A549 (cell line): ENCODE measurements at regions not wholly inside any gene's neighbourhood (a gene's known extent, or its start where the extent isn't known, plus 50 kb on each side); places are given as distances from the start of the nearest gene placed in this dataset.
A peak's percentile ranks its signal among the peaks of the same experiment; 100 is the strongest.

Source experiments
- ATAC-seq, 2 experiments: fragments of 200-7000 bp in 1 of 2; fragments of >200 bp in 1 of 2; cut with Nextera tagmentation in 1 of 2; cut with Tn5 transposase in 1 of 2; 3 replicates each; pipeline versions ENCODE4 v1.8.0 to v1.9.1; 2018 to 2020; ENCODE audit warnings: mild to moderate bottlenecking in 1 of 2, moderate library complexity in 1 of 2
- CTCF ChIA-PET: fragments of 300-600 bp; sonication (Branson Sonifier 250); formaldehyde crosslinking; extraction: SDS; loops from one replicate; lab custom pipeline; 2021; ENCODE audit warnings: antibody characterized with exemption, inconsistent platforms; lab: Yijun Ruan, JAX
- POLR2A ChIA-PET: fragments of 350-600 bp; formaldehyde crosslinking; extraction: SDS; loops from one replicate; lab custom pipeline; 2021; ENCODE audit warnings: antibody characterized with exemption, inconsistent platforms; lab: Yijun Ruan, JAX
- DNase-seq, 2 experiments: peaks; one replicate each; pipeline versions ENCODE4 v3.0.0 to v3.0.0-alpha.2; 2011 to 2016; ENCODE audit warnings: low read depth in 1 of 2, low spot score in 1 of 2
- FAIRE-seq: peaks from 2 replicates; lab custom pipeline; 2011; peaks lifted over from hg19 to GRCh38; lab: Jason Lieb, UNC
- H3K27ac ChIP-seq, 2 experiments: fragments of >200 bp; sonication (Bioruptor Twin); formaldehyde crosslinking; 3 replicates each; pipeline ENCODE4 v1.5.1; 2016 to 2017
- H3K4me1 ChIP-seq: fragments of >200 bp; sonication (Bioruptor Twin); formaldehyde crosslinking; 3 replicates; pipeline ENCODE4 v1.6.1; 2016
- H3K4me2 ChIP-seq: fragments of >200 bp; sonication (Bioruptor Twin); formaldehyde crosslinking; 3 replicates; pipeline ENCODE4 v1.6.1; 2016
- H3K4me3 ChIP-seq: fragments of >200 bp; sonication (Bioruptor Twin); formaldehyde crosslinking; 3 replicates; pipeline ENCODE4 v1.5.1; 2016
- H3K9me3 ChIP-seq: fragments of >200 bp; sonication (Bioruptor Twin); formaldehyde crosslinking; 3 replicates; pipeline ENCODE4 v1.6.1; 2016
- CEBPB ChIP-seq, 2 experiments: fragments of >200 bp in 1 of 2; sonication (Bioruptor Twin) in 1 of 2; formaldehyde crosslinking in 1 of 2; IDR thresholded peaks; 2 replicates each; pipeline ENCODE4 v1.6.1; 2012 to 2016
- CHD2 ChIP-seq: fragments of 150-350 bp; IDR thresholded peaks from 2 replicates; pipeline ENCODE4 v1.6.1; 2014; ENCODE audit warnings: low read length; ENCODE audit not compliant: partially characterized antibody
- CHD4 ChIP-seq: fragments of 200-600 bp; sonication (generic); IDR thresholded peaks from 2 replicates; pipeline ENCODE4 v1.6.1; 2016; ENCODE audit warnings: antibody characterized with exemption, mild to moderate bottlenecking, borderline replicate concordance
- E2F6 ChIP-seq: IDR thresholded peaks from 2 replicates; pipeline ENCODE4 v1.6.1; 2012; ENCODE audit warnings: low read depth, borderline replicate concordance
- ESRRA ChIP-seq: fragments of 150-350 bp; IDR thresholded peaks from 2 replicates; pipeline ENCODE4 v1.6.1; 2014; ENCODE audit warnings: mild to moderate bottlenecking, low read length, borderline replicate concordance
- FOSL2 ChIP-seq, 2 experiments: fragments of 450-650 bp in 1 of 2; fragments of >200 bp in 1 of 2; sonication (Bioruptor Twin) in 1 of 2; formaldehyde crosslinking; IDR thresholded peaks; 2 replicates each; pipeline versions ENCODE4 v1.5.0 to v1.6.1; 2016 to 2020; ENCODE audit warnings: mild to moderate bottlenecking in 1 of 2, moderate library complexity in 1 of 2
- HOXB13 ChIP-seq: fragments of 250-450 bp; sonication (Bioruptor Pico); IDR thresholded peaks from 2 replicates; pipeline ENCODE4 v1.5.0; 2020; ENCODE audit warnings: low read depth, mild to moderate bottlenecking, moderate library complexity
- JUNB ChIP-seq: fragments of >200 bp; sonication (Bioruptor Twin); formaldehyde crosslinking; IDR thresholded peaks from 2 replicates; pipeline ENCODE4 v1.6.1; 2016
- KDM1A ChIP-seq: fragments of 200-600 bp; sonication (generic); IDR thresholded peaks from 2 replicates; pipeline ENCODE4 v1.6.1; 2016; ENCODE audit warnings: low read depth, mild to moderate bottlenecking
- MAFK ChIP-seq: fragments of 450-650 bp; IDR thresholded peaks from 2 replicates; pipeline ENCODE4 v1.6.1; 2014; ENCODE audit not compliant: partially characterized antibody
- MAX ChIP-seq: IDR thresholded peaks from 2 replicates; pipeline ENCODE4 v1.6.1; 2012
- MAZ ChIP-seq: fragments of 150-350 bp; IDR thresholded peaks from 2 replicates; pipeline ENCODE4 v1.6.1; 2014; ENCODE audit warnings: antibody characterized with exemption, low read depth, low read length, borderline replicate concordance
- MYC ChIP-seq: IDR thresholded peaks from 2 replicates; pipeline ENCODE4 v1.6.1; 2012; ENCODE audit warnings: mild to moderate bottlenecking, inconsistent platforms, low read length, improper control_type of control experiment, borderline replicate concordance
- NFE2L2 ChIP-seq: fragments of 150-350 bp; conservative IDR thresholded peaks from 2 replicates; pipeline ENCODE4 v1.6.1; 2014; ENCODE audit warnings: low read length
- RARB ChIP-seq: fragments of 250-450 bp; sonication (Bioruptor Pico); IDR thresholded peaks from 2 replicates; pipeline ENCODE4 v1.8.0; 2021; ENCODE audit warnings: mild to moderate bottlenecking, moderate library complexity
- TP53 ChIP-seq: fragments of 250-450 bp; sonication (Bioruptor Pico); IDR thresholded peaks from 2 replicates; pipeline ENCODE4 v1.5.0; 2021; ENCODE audit warnings: mild to moderate bottlenecking, moderate library complexity
- WGBS: methylation state at CpG from one replicate; pipeline ENCODE4 v1.1.6; 2017; ENCODE audit errors: missing lambda C conversion rate; 5-methylcytosine and 5-hydroxymethylcytosine counted together
- TF ChIP-seq, protein P1 (sequence below): fragments of 150-350 bp; IDR thresholded peaks from 2 replicates; pipeline ENCODE4 v1.6.1; 2014; ENCODE audit warnings: low read depth, mild to moderate bottlenecking, low read length
- TF ChIP-seq, protein P2 (sequence below): IDR thresholded peaks from 2 replicates; pipeline ENCODE4 v1.6.1; 2012
- TF ChIP-seq, protein P3 (sequence below): fragments of 200-600 bp; sonication (generic); IDR thresholded peaks from 2 replicates; pipeline ENCODE4 v1.6.1; 2016; ENCODE audit warnings: antibody characterized with exemption, mild to moderate bottlenecking, moderate library complexity

GRCh38 chr2:105590780-105591660, 153.7 kb upstream of the NCK2 start:
- FAIRE-seq: no peak
- DNase-seq: no peak
- POLR2A ChIA-PET: no interaction called here

GRCh38 chr2:105588581-105588980, 156.1 kb upstream of the NCK2 start:
- 38% methylated on average over 5 of the region's 5 CpGs for WGBS
- no peak for FAIRE-seq
- ChIA-PET CTCF (interaction anchor here (0.6 to 2.5 kb wide), 3 partner anchors 10 to 25 kb away, joined by 3 to 8 read pairs (median 4); no protein-coding TSS in a partner anchor), POLR2A (no interaction called here)
- Histone ChIP-seq H3K4me1 (no peaks in the 10 kb centered on the region), H3K4me2 (no peak overlapping the region), H3K9me3 (peaks cover 11% of the 10 kb centered on the region; the same call in 1 of the 3 replicates), H3K27ac (no peak overlapping the region), H3K4me3 (no peak overlapping the region)
- TF ChIP-seq TP53 (CRISPR knock-in tag) (no peak), JUNB (no peak), HOXB13 (no peak), CHD4 (no peak), KDM1A (no peak), MYC (no peak), FOSL2 (IDR thresholded peaks at IDR 0.05) (no peak), FOSL2 (CRISPR knock-in tag; IDR thresholded peaks at IDR 0.05) (no peak), MAZ (no peak), CEBPB (IDR thresholded peaks at IDR 0.05) (no peak), NFE2L2 (no peak), E2F6 (no peak), ESRRA (no peak), CHD2 (no peak), MAFK (no peak)
- TF ChIP-seq, protein P1, sequence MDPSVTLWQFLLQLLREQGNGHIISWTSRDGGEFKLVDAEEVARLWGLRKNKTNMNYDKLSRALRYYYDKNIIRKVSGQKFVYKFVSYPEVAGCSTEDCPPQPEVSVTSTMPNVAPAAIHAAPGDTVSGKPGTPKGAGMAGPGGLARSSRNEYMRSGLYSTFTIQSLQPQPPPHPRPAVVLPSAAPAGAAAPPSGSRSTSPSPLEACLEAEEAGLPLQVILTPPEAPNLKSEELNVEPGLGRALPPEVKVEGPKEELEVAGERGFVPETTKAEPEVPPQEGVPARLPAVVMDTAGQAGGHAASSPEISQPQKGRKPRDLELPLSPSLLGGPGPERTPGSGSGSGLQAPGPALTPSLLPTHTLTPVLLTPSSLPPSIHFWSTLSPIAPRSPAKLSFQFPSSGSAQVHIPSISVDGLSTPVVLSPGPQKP: no peak
- TF ChIP-seq, protein P2, sequence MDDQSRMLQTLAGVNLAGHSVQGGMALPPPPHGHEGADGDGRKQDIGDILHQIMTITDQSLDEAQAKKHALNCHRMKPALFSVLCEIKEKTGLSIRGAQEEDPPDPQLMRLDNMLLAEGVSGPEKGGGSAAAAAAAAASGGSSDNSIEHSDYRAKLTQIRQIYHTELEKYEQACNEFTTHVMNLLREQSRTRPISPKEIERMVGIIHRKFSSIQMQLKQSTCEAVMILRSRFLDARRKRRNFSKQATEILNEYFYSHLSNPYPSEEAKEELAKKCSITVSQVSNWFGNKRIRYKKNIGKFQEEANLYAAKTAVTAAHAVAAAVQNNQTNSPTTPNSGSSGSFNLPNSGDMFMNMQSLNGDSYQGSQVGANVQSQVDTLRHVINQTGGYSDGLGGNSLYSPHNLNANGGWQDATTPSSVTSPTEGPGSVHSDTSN: no peak
- ATAC-seq: no peak
- DNase-seq: no peak

More at GRCh38 chr2:105590780-105591660, 153.7 kb upstream of the NCK2 start:
- CTCF ChIA-PET: interaction anchor here (0.7 to 2.5 kb wide), 2 partner anchors 14 to 18 kb away, joined by 3 to 8 read pairs; no protein-coding TSS in a partner anchor
- TF ChIP-seq, protein P3, sequence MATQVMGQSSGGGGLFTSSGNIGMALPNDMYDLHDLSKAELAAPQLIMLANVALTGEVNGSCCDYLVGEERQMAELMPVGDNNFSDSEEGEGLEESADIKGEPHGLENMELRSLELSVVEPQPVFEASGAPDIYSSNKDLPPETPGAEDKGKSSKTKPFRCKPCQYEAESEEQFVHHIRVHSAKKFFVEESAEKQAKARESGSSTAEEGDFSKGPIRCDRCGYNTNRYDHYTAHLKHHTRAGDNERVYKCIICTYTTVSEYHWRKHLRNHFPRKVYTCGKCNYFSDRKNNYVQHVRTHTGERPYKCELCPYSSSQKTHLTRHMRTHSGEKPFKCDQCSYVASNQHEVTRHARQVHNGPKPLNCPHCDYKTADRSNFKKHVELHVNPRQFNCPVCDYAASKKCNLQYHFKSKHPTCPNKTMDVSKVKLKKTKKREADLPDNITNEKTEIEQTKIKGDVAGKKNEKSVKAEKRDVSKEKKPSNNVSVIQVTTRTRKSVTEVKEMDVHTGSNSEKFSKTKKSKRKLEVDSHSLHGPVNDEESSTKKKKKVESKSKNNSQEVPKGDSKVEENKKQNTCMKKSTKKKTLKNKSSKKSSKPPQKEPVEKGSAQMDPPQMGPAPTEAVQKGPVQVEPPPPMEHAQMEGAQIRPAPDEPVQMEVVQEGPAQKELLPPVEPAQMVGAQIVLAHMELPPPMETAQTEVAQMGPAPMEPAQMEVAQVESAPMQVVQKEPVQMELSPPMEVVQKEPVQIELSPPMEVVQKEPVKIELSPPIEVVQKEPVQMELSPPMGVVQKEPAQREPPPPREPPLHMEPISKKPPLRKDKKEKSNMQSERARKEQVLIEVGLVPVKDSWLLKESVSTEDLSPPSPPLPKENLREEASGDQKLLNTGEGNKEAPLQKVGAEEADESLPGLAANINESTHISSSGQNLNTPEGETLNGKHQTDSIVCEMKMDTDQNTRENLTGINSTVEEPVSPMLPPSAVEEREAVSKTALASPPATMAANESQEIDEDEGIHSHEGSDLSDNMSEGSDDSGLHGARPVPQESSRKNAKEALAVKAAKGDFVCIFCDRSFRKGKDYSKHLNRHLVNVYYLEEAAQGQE: no peak
- peak; percentile 1 for TF ChIP-seq MAFK
- TF ChIP-seq RARB (CRISPR knock-in tag): no peak
- TF ChIP-seq MAX: no peak
- Histone ChIP-seq H3K4me3 (no peak overlapping the region), H3K9me3 (peaks cover 11% of the 10 kb centered on the region; the same call in 1 of the 3 replicates), H3K4me2 (no peak overlapping the region), H3K4me1 (no peaks in the 10 kb centered on the region), H3K27ac (no peak overlapping the region)
- no peak for ATAC-seq
- WGBS: 47% methylated on average over 8 of the region's 8 CpGs
